ENCODE measurements at regions not wholly inside any gene's neighbourhood (a gene's known extent, or its start where the extent isn't known, plus 50 kb on each side); places are given as distances from the start of the nearest gene placed in this dataset.

- Histone ChIP-seq H3K27me3 (replicated peaks; ENCODE audit: insufficient read depth) (no peaks in the 10 kb centered on the region), H2AFZ (no peak overlapping the region), H3K36me3 (ENCODE audit: low read depth) (no peaks in the 10 kb centered on the region), H4K20me1 (ENCODE audit: insufficient read depth) (no peaks in the 10 kb centered on the region), H3K4me1 (ENCODE audit: insufficient read depth) (no peaks in the 10 kb centered on the region), H3F3A (ENCODE audit: insufficient read depth) (no peaks in the 10 kb centered on the region), H3K79me2 (ENCODE audit: insufficient read depth) (no peaks in the 10 kb centered on the region), H3K4me2 (ENCODE audit: unreplicated experiment) (no peak overlapping the region), H3K27ac (no peak overlapping the region), H3K9ac (no peak overlapping the region), H3K9me2 (ENCODE audit: insufficient read depth) (no peaks in the 10 kb centered on the region), H3K4me3 (no peak overlapping the region), H3K9me3 (ENCODE audit: low read depth) (no peaks in the 10 kb centered on the region)
- no peak for DNase-seq
- WGBS, 2 experiments (ENCODE audit: low coverage in 1 of 2, low lambda C conversion rate in 2 of 2, missing lambda C conversion rate in 2 of 2), result 2 to 9% methylated on average over 4 of the region's 4 CpGs
- TF ChIP-seq EZH2 (IDR thresholded peaks at IDR 0.05; ENCODE audit: insufficient read depth, poor library complexity, severe bottlenecking) (no peak), EZH2phosphoT487 (IDR thresholded peaks at IDR 0.05; ENCODE audit: insufficient read depth, low read depth) (no peak)
- in situ Hi-C loops (cut with MboI), result no loop called here
Observed at GRCh38 chr16:5895137-5895536, 797.5 kb upstream of the EEF2KMT start.

- Histone ChIP-seq H3K4me1 (ENCODE audit: insufficient read depth) (no peaks in the 10 kb centered on the region), H3K79me2 (ENCODE audit: insufficient read depth) (no peaks in the 10 kb centered on the region), H3K27me3 (replicated peaks; ENCODE audit: insufficient read depth) (no peaks in the 10 kb centered on the region), H2AFZ (no peak overlapping the region), H3K9me2 (ENCODE audit: insufficient read depth) (no peaks in the 10 kb centered on the region), H3K4me3 (no peak overlapping the region), H3K36me3 (ENCODE audit: low read depth) (no peaks in the 10 kb centered on the region), H3K4me2 (ENCODE audit: unreplicated experiment) (no peak overlapping the region), H3F3A (ENCODE audit: insufficient read depth) (no peaks in the 10 kb centered on the region), H3K27ac (no peak overlapping the region), H3K9ac (no peak overlapping the region), H3K9me3 (ENCODE audit: low read depth) (no peaks in the 10 kb centered on the region), H4K20me1 (ENCODE audit: insufficient read depth) (no peaks in the 10 kb centered on the region)
- in situ Hi-C loops (cut with MboI), result no loop called here
- 6 to 8% methylated on average over 7 of the region's 7 CpGs for WGBS, 2 experiments (ENCODE audit: low coverage in 1 of 2, low lambda C conversion rate in 2 of 2, missing lambda C conversion rate in 2 of 2)
- no peak for DNase-seq
- TF ChIP-seq EZH2phosphoT487 (IDR thresholded peaks at IDR 0.05; ENCODE audit: insufficient read depth, low read depth) (no peak), EZH2 (IDR thresholded peaks at IDR 0.05; ENCODE audit: insufficient read depth, poor library complexity, severe bottlenecking) (no peak)
Observed at GRCh38 chr16:5891296-5891695, 793.7 kb upstream of the EEF2KMT start.

GRCh38 chr16:5885521-5885920 lies 787.9 kb upstream of the EEF2KMT start:
- H3K27me3 ChIP-seq (replicated peaks; ENCODE audit: insufficient read depth), result no peaks in the 10 kb centered on the region
- H3K36me3 ChIP-seq (ENCODE audit: low read depth), result no peaks in the 10 kb centered on the region
- H3K4me2 ChIP-seq (ENCODE audit: unreplicated experiment), result no peak overlapping the region
- H3K9ac ChIP-seq, result no peak overlapping the region
- no peak for DNase-seq
- no peak overlapping the region for H2AFZ ChIP-seq
- in situ Hi-C loops (cut with MboI), result no loop called here
- no peaks in the 10 kb centered on the region for H3K4me1 ChIP-seq (ENCODE audit: insufficient read depth)
- H3K9me3 ChIP-seq (ENCODE audit: low read depth), result no peaks in the 10 kb centered on the region
- no peaks in the 10 kb centered on the region for H3K79me2 ChIP-seq (ENCODE audit: insufficient read depth)
- TF ChIP-seq EZH2phosphoT487 (IDR thresholded peaks at IDR 0.05; ENCODE audit: insufficient read depth, low read depth) (no peak), EZH2 (IDR thresholded peaks at IDR 0.05; ENCODE audit: insufficient read depth, poor library complexity, severe bottlenecking) (no peak)
- H3K9me2 ChIP-seq (ENCODE audit: insufficient read depth), result no peaks in the 10 kb centered on the region
- H3F3A ChIP-seq (ENCODE audit: insufficient read depth), result no peaks in the 10 kb centered on the region
- no peak overlapping the region for H3K27ac ChIP-seq
- H3K4me3 ChIP-seq, result no peak overlapping the region
- WGBS, 2 experiments (ENCODE audit: low coverage in 1 of 2, low lambda C conversion rate in 2 of 2, missing lambda C conversion rate in 2 of 2), result 9 to 11% methylated on average over 6 of the region's 6 CpGs
- H4K20me1 ChIP-seq (ENCODE audit: insufficient read depth), result no peaks in the 10 kb centered on the region

- in situ Hi-C loops (cut with MboI), result no loop called here
- H3K4me3 ChIP-seq, result no peak overlapping the region
- no peaks in the 10 kb centered on the region for H3K9me2 ChIP-seq (ENCODE audit: insufficient read depth)
- no peaks in the 10 kb centered on the region for H3K4me1 ChIP-seq (ENCODE audit: insufficient read depth)
- no peaks in the 10 kb centered on the region for H3K79me2 ChIP-seq (ENCODE audit: insufficient read depth)
- H3K27me3 ChIP-seq (replicated peaks; ENCODE audit: insufficient read depth), result no peaks in the 10 kb centered on the region
- no peak overlapping the region for H3K4me2 ChIP-seq (ENCODE audit: unreplicated experiment)
- no peak overlapping the region for H3K27ac ChIP-seq
- 6 to 8% methylated on average over 5 of the region's 5 CpGs for WGBS, 2 experiments (ENCODE audit: low coverage in 1 of 2, low lambda C conversion rate in 2 of 2, missing lambda C conversion rate in 2 of 2)
- no peaks in the 10 kb centered on the region for H3F3A ChIP-seq (ENCODE audit: insufficient read depth)
- no peaks in the 10 kb centered on the region for H3K36me3 ChIP-seq (ENCODE audit: low read depth)
- no peak overlapping the region for H2AFZ ChIP-seq
- H4K20me1 ChIP-seq (ENCODE audit: insufficient read depth), result no peaks in the 10 kb centered on the region
- no peaks in the 10 kb centered on the region for H3K9me3 ChIP-seq (ENCODE audit: low read depth)
- no peak overlapping the region for H3K9ac ChIP-seq
- DNase-seq, result no peak
- TF ChIP-seq EZH2 (IDR thresholded peaks at IDR 0.05; ENCODE audit: insufficient read depth, poor library complexity, severe bottlenecking), result no peak
- TF ChIP-seq EZH2phosphoT487 (IDR thresholded peaks at IDR 0.05; ENCODE audit: insufficient read depth, low read depth), result no peak
Observed at GRCh38 chr16:5884996-5885395, 787.4 kb upstream of the EEF2KMT start.

GRCh38 chr16:5884339-5884738 lies 786.7 kb upstream of the EEF2KMT start:
- TF ChIP-seq EZH2phosphoT487 (IDR thresholded peaks at IDR 0.05; ENCODE audit: insufficient read depth, low read depth) (no peak), EZH2 (IDR thresholded peaks at IDR 0.05; ENCODE audit: insufficient read depth, poor library complexity, severe bottlenecking) (no peak)
- Histone ChIP-seq H3K9ac (no peak overlapping the region), H3K4me2 (ENCODE audit: unreplicated experiment) (no peak overlapping the region), H3K9me3 (ENCODE audit: low read depth) (no peaks in the 10 kb centered on the region), H3K9me2 (ENCODE audit: insufficient read depth) (no peaks in the 10 kb centered on the region), H4K20me1 (ENCODE audit: insufficient read depth) (no peaks in the 10 kb centered on the region), H2AFZ (no peak overlapping the region), H3K4me1 (ENCODE audit: insufficient read depth) (no peaks in the 10 kb centered on the region), H3K27ac (no peak overlapping the region), H3K4me3 (no peak overlapping the region), H3K36me3 (ENCODE audit: low read depth) (no peaks in the 10 kb centered on the region), H3F3A (ENCODE audit: insufficient read depth) (no peaks in the 10 kb centered on the region), H3K79me2 (ENCODE audit: insufficient read depth) (no peaks in the 10 kb centered on the region), H3K27me3 (replicated peaks; ENCODE audit: insufficient read depth) (no peaks in the 10 kb centered on the region)
- WGBS, 2 experiments (ENCODE audit: low coverage in 1 of 2, low lambda C conversion rate in 2 of 2, missing lambda C conversion rate in 2 of 2), result 16 to 19% methylated on average over 4 to 8 of the region's 8 CpGs
- no peak for DNase-seq
- in situ Hi-C loops (cut with MboI), result no loop called here

Measured in GM23248 (cell line).